ENCODE measurements at regions not wholly inside any gene's neighbourhood (a gene's known extent, or its start where the extent isn't known, plus 50 kb on each side); places are given as distances from the start of the nearest gene placed in this dataset.

DNA sequence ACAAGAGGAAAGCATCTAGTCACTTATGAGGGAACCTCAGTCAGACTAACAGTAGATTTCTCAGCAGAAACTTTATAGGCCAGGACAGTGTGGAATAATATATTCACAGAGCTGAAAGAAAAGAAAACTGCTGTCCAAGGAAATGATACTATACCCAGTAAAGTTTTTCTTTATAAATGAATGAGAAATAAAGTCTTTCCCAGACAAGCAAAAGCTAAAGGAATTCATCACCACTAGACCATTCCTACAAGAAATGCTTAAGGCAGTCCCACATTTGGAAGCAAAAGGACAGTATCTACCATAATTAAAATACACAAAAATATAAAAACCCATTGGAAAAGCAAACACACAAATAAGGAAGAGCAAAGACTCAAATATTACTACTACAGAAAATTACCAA is 59.9 kb downstream of the PSMG1 start:
- TF ChIP-seq, protein P1, sequence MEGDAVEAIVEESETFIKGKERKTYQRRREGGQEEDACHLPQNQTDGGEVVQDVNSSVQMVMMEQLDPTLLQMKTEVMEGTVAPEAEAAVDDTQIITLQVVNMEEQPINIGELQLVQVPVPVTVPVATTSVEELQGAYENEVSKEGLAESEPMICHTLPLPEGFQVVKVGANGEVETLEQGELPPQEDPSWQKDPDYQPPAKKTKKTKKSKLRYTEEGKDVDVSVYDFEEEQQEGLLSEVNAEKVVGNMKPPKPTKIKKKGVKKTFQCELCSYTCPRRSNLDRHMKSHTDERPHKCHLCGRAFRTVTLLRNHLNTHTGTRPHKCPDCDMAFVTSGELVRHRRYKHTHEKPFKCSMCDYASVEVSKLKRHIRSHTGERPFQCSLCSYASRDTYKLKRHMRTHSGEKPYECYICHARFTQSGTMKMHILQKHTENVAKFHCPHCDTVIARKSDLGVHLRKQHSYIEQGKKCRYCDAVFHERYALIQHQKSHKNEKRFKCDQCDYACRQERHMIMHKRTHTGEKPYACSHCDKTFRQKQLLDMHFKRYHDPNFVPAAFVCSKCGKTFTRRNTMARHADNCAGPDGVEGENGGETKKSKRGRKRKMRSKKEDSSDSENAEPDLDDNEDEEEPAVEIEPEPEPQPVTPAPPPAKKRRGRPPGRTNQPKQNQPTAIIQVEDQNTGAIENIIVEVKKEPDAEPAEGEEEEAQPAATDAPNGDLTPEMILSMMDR (IDR thresholded peaks at IDR 0.05; ENCODE audit: low read depth, low read length): no peak
- TF ChIP-seq, protein P2, sequence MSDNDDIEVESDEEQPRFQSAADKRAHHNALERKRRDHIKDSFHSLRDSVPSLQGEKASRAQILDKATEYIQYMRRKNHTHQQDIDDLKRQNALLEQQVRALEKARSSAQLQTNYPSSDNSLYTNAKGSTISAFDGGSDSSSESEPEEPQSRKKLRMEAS (IDR thresholded peaks at IDR 0.05; ENCODE audit: low read depth, low read length): no peak
- TF ChIP-seq POLR2A (IDR thresholded peaks at IDR 0.05; ENCODE audit: extremely low read depth, insufficient read length) (no peak), MYC (IDR thresholded peaks at IDR 0.05; ENCODE audit: low read depth, low read length) (no peak)
